Transverse colon (tissue), 4 donors: ENCODE measurements at regions not wholly inside any gene's neighbourhood (a gene's known extent, or its start where the extent isn't known, plus 50 kb on each side); places are given as distances from the start of the nearest gene placed in this dataset.

Source experiments
- DNase-seq: peaks from one replicate; pipeline ENCODE4 v3.0.0-alpha.2; 2019
- H3K27ac ChIP-seq, 4 donors: fragments of 200-600 bp; sonication (generic); 2 replicates each; pipeline ENCODE4 v1.5.1; 2016 to 2018; ENCODE audit warnings: inconsistent platforms in 4 of 4
- H3K27me3 ChIP-seq: fragments of 200-600 bp; sonication (generic); 2 replicates; pipeline ENCODE4 v1.5.1; 2017; ENCODE audit warnings: inconsistent platforms
- H3K36me3 ChIP-seq, 4 donors: fragments of 200-600 bp; sonication (generic); 2 replicates each; pipeline ENCODE4 v1.5.1; 2017 to 2019; ENCODE audit warnings: inconsistent platforms in 4 of 4
- H3K4me1 ChIP-seq, 4 donors: fragments of 200-600 bp; sonication (generic); 2 replicates each; pipeline ENCODE4 v1.5.1; 2017 to 2020; ENCODE audit warnings: inconsistent platforms in 4 of 4
- H3K4me3 ChIP-seq, 4 donors: fragments of 200-600 bp; sonication (generic); 1 replicate in 1 of 4; 2 replicates in 3 of 4; pipeline versions ENCODE4 v1.5.1 to v1.6.1; 2017 to 2019; ENCODE audit warnings: inconsistent platforms in 4 of 4
- H3K9me3 ChIP-seq, 2 donors: fragments of 200-600 bp; sonication (generic); 2 replicates each; pipeline ENCODE4 v1.5.1; 2017 to 2019; ENCODE audit warnings: inconsistent platforms in 2 of 2
- CTCF ChIP-seq, 5 experiments: fragments of 200-600 bp in 3 of 5; fragments of 450-650 bp in 2 of 5; sonication (generic) in 3 of 5; IDR thresholded peaks; 1 replicate in 2 of 5; 2 replicates in 3 of 5; pipeline ENCODE4 v1.5.1; 2016 to 2017; ENCODE audit warnings: antibody characterized with exemption in 5 of 5, inconsistent platforms in 3 of 5, mild to moderate bottlenecking in 2 of 5, moderate library complexity in 1 of 5
- EP300 ChIP-seq: sonication (generic); formaldehyde crosslinking; IDR thresholded peaks from one replicate; pipeline ENCODE4 v1.6.1; 2017; ENCODE audit warnings: antibody characterized with exemption, low read depth
- POLR2A ChIP-seq: fragments of 450-650 bp; IDR thresholded peaks from one replicate; pipeline ENCODE4 v1.6.1; 2016; ENCODE audit warnings: antibody characterized with exemption, mild to moderate bottlenecking, moderate library complexity
- POLR2AphosphoS5 ChIP-seq, 3 donors: sonication (generic); formaldehyde crosslinking; IDR thresholded peaks; one replicate each; pipeline ENCODE4 v1.6.1; 2016; ENCODE audit warnings: antibody characterized with exemption in 3 of 3
- WGBS, 2 donors: methylation state at CpG; one replicate each; pipeline ENCODE4 v1.1.5; 2018; ENCODE audit warnings: low coverage in 1 of 2; 5-methylcytosine and 5-hydroxymethylcytosine counted together
- in situ Hi-C, 4 donors: fragments of 200-750 bp; cut with MboI; loops; one replicate each; pipeline versions ENCODE4 v1.15.0 to v1.15.1; 2017; ENCODE audit warnings: low sequenced_read_pairs in 3 of 4, low pct_ligation_motif_present in 1 of 4, low pct_unique_long_range_greater_than_20kb in 1 of 4
- intact Hi-C: fragments of 100-400 bp; cut with DNase I; formaldehyde crosslinking; loops from one replicate; pipeline ENCODE4 v1.15.1; 2023; ENCODE audit warnings: low total_unique reads

GRCh38 chr2:225781145-225781544, 381.6 kb downstream of the NYAP2 start:
- TF ChIP-seq EP300 = no peak
- no peak for TF ChIP-seq POLR2A
- TF ChIP-seq POLR2AphosphoS5 (IDR thresholded peaks at IDR 0.05) = no peak
- TF ChIP-seq CTCF (IDR thresholded peaks at IDR 0.05) = no peak
- in situ Hi-C loops = no loop called here
- 43 to 57% methylated on average over 2 of the region's 2 CpGs for WGBS, 2 donors
- intact Hi-C loops = no loop called here
- Histone ChIP-seq H3K4me3 (no peak overlapping the region), H3K36me3 (no peaks in the 10 kb centered on the region), H3K4me1 (no peaks in the 10 kb centered on the region), H3K27ac (no peak overlapping the region), H3K27me3 (no peaks in the 10 kb centered on the region), H3K9me3 (no peaks in the 10 kb centered on the region)
- DNase-seq = no peak

- no peak for TF ChIP-seq EP300
- no peak for TF ChIP-seq CTCF (IDR thresholded peaks at IDR 0.05)
- no peak for TF ChIP-seq POLR2A
- no peak for TF ChIP-seq POLR2AphosphoS5 (IDR thresholded peaks at IDR 0.05)
- in situ Hi-C loops (no loop called here), intact Hi-C loops (no loop called here)
- no peaks in the 10 kb centered on the region for H3K4me1 ChIP-seq
- H3K4me3 ChIP-seq = no peak overlapping the region
- H3K27ac ChIP-seq = no peak overlapping the region
- no peaks in the 10 kb centered on the region for H3K27me3 ChIP-seq
- no peaks in the 10 kb centered on the region for H3K9me3 ChIP-seq
- no peak for DNase-seq
- H3K36me3 ChIP-seq = no peaks in the 10 kb centered on the region
- WGBS, 2 donors = 71 to 81% methylated on average over 1 of the region's 1 CpG
Observed at GRCh38 chr2:225779829-225780228, 380.3 kb downstream of the NYAP2 start.

- H3K27ac ChIP-seq = no peak overlapping the region
- no peaks in the 10 kb centered on the region for H3K9me3 ChIP-seq
- no peaks in the 10 kb centered on the region for H3K36me3 ChIP-seq
- H3K4me3 ChIP-seq = no peak overlapping the region
- no peak for TF ChIP-seq CTCF (IDR thresholded peaks at IDR 0.05)
- TF ChIP-seq POLR2AphosphoS5 (IDR thresholded peaks at IDR 0.05) = no peak
- no peak for TF ChIP-seq POLR2A
- TF ChIP-seq EP300 = no peak
- H3K4me1 ChIP-seq = no peaks in the 10 kb centered on the region
- 52 to 62% methylated on average over 2 of the region's 2 CpGs for WGBS, 2 donors
- in situ Hi-C loops (no loop called here), intact Hi-C loops (no loop called here)
- no peaks in the 10 kb centered on the region for H3K27me3 ChIP-seq
- no peak for DNase-seq
Observed at GRCh38 chr2:225773148-225773547, 373.6 kb downstream of the NYAP2 start.

- no peak overlapping the region for H3K4me3 ChIP-seq
- H3K36me3 ChIP-seq = no peaks in the 10 kb centered on the region
- H3K9me3 ChIP-seq = no peaks in the 10 kb centered on the region
- in situ Hi-C loops = no loop called here
- H3K27me3 ChIP-seq = no peaks in the 10 kb centered on the region
- H3K4me1 ChIP-seq = no peaks in the 10 kb centered on the region
- DNase-seq = no peak
- 90 to 93% methylated on average over 2 of the region's 2 CpGs for WGBS, 2 donors
- TF ChIP-seq POLR2AphosphoS5 (IDR thresholded peaks at IDR 0.05) (no peak), POLR2A (no peak), EP300 (no peak), CTCF (IDR thresholded peaks at IDR 0.05) (no peak)
- intact Hi-C loops = no loop called here
- no peak overlapping the region for H3K27ac ChIP-seq
Observed at GRCh38 chr2:225771701-225772100, 372.2 kb downstream of the NYAP2 start.
